WTC11 (cell line): ENCODE measurements at regions not wholly inside any gene's neighbourhood (a gene's known extent, or its start where the extent isn't known, plus 50 kb on each side); places are given as distances from the start of the nearest gene placed in this dataset.

ENCODE experiments used
- ATAC-seq: fragments of 200-7000 bp; cut with Tn5 transposase; 2 replicates; pipeline ENCODE4 v1.10.0; 2021; ENCODE audit warnings: mild to moderate bottlenecking, moderate library complexity
- CTCF ChIA-PET: fragments of 300-600 bp; sonication (Branson Sonifier 250); formaldehyde crosslinking; loops from one replicate; lab custom pipeline; 2021; ENCODE audit warnings: antibody characterized with exemption; lab: Charles Lee
- POLR2A ChIA-PET: fragments of 350-600 bp; sonication (Branson Sonifier 250); formaldehyde crosslinking; loops from one replicate; lab custom pipeline; 2021; ENCODE audit warnings: antibody characterized with exemption; lab: Charles Lee
- DNase-seq: peaks from one replicate; pipeline ENCODE4 v3.0.0; 2021; ENCODE audit warnings: low spot score
- H3K27ac Mint-ChIP-seq: 2 replicates; pipeline ENCODE4 v1.8.0; 2021; ENCODE audit warnings: mixed read lengths
- H3K27me3 Mint-ChIP-seq: 2 replicates; pipeline ENCODE4 v1.8.0; 2021; ENCODE audit warnings: low read depth, mild to moderate bottlenecking, moderate library complexity, mixed read lengths
- H3K36me3 Mint-ChIP-seq: 2 replicates; pipeline ENCODE4 v1.8.0; 2021; ENCODE audit warnings: mixed read lengths
- H3K4me1 Mint-ChIP-seq: 2 replicates; pipeline ENCODE4 v1.8.0; 2022; ENCODE audit warnings: mixed read lengths
- H3K4me3 Mint-ChIP-seq: 2 replicates; pipeline ENCODE4 v1.8.0; 2021; ENCODE audit warnings: mild to moderate bottlenecking, moderate library complexity, mixed read lengths
- H3K9me3 Mint-ChIP-seq: 2 replicates; pipeline ENCODE4 v1.8.0; 2021; ENCODE audit warnings: mixed read lengths
- E2F1 ChIP-seq: sonication (generic); formaldehyde crosslinking; IDR thresholded peaks from 2 replicates; pipeline ENCODE4 v1.8.0; 2022; ENCODE audit warnings: mild to moderate bottlenecking, missing genetic modification reagents
- FOXP4 ChIP-seq: sonication (generic); formaldehyde crosslinking; IDR thresholded peaks from 2 replicates; pipeline ENCODE4 v1.8.0; 2022; ENCODE audit warnings: mild to moderate bottlenecking, missing genetic modification reagents
- HMGXB4 ChIP-seq: sonication (generic); formaldehyde crosslinking; IDR thresholded peaks from 2 replicates; pipeline ENCODE4 v1.8.1; 2023; ENCODE audit warnings: mild to moderate bottlenecking, moderate library complexity, missing genetic modification reagents
- IRF1 ChIP-seq: sonication (generic); formaldehyde crosslinking; IDR thresholded peaks from 2 replicates; pipeline ENCODE4 v1.8.0; 2023; ENCODE audit warnings: missing genetic modification reagents
- IRF2 ChIP-seq: sonication (generic); formaldehyde crosslinking; IDR thresholded peaks from 2 replicates; pipeline ENCODE4 v1.8.0; 2022; ENCODE audit warnings: low read depth, missing genetic modification reagents, borderline replicate concordance
- NR2C2 ChIP-seq: sonication (generic); formaldehyde crosslinking; IDR thresholded peaks from 2 replicates; pipeline ENCODE4 v1.8.0; 2022; ENCODE audit warnings: mild to moderate bottlenecking, missing genetic modification reagents
- OVOL2 ChIP-seq: fragments of 250-450 bp; sonication (Bioruptor Pico); IDR thresholded peaks from 2 replicates; pipeline ENCODE4 v1.9.0; 2021; ENCODE audit warnings: mild to moderate bottlenecking, borderline replicate concordance
- PRDM15 ChIP-seq: sonication (generic); formaldehyde crosslinking; IDR thresholded peaks from 2 replicates; pipeline ENCODE4 v1.8.0; 2022; ENCODE audit warnings: missing genetic modification reagents
- USF2 ChIP-seq: sonication (generic); formaldehyde crosslinking; IDR thresholded peaks from 2 replicates; pipeline ENCODE4 v1.8.1; 2023; ENCODE audit warnings: mild to moderate bottlenecking, missing genetic modification reagents, moderate library complexity
- ZNF138 ChIP-seq: sonication (generic); formaldehyde crosslinking; conservative IDR thresholded peaks from 2 replicates; pipeline ENCODE4 v1.8.1; 2022; ENCODE audit warnings: mild to moderate bottlenecking, moderate library complexity, missing genetic modification reagents
- ZNF317 ChIP-seq: sonication (generic); formaldehyde crosslinking; IDR thresholded peaks from 2 replicates; pipeline ENCODE4 v1.8.1; 2023; ENCODE audit warnings: low read depth, mild to moderate bottlenecking, moderate library complexity, missing genetic modification reagents, borderline replicate concordance
- ZNF512 ChIP-seq: sonication (generic); formaldehyde crosslinking; IDR thresholded peaks from 2 replicates; pipeline ENCODE4 v1.8.1; 2022; ENCODE audit warnings: missing genetic modification reagents, borderline replicate concordance

GRCh38 chr5:174459832-174460448 lies 264.4 kb upstream of the MSX2 start:
- ChIA-PET CTCF (no interaction called here), POLR2A (no interaction called here)
- Mint-ChIP-seq H3K27me3 (no peaks in the 10 kb centered on the region), H3K4me1 (peaks cover 25% of the 10 kb centered on the region), H3K27ac (no peak overlapping the region), H3K36me3 (no peaks in the 10 kb centered on the region), H3K4me3 (no peak overlapping the region), H3K9me3 (peaks cover 3% of the 10 kb centered on the region; the same call in 1 of the 2 replicates)
- DNase-seq, result no peak
- ATAC-seq, result no peak
- TF ChIP-seq ZNF512 (no peak), ZNF317 (CRISPR knock-in tag) (no peak), HMGXB4 (CRISPR knock-in tag) (no peak), E2F1 (CRISPR knock-in tag) (no peak), PRDM15 (CRISPR knock-in tag) (no peak), FOXP4 (CRISPR knock-in tag) (no peak), IRF2 (CRISPR knock-in tag) (no peak), OVOL2 (CRISPR knock-in tag) (no peak)
- TF ChIP-seq, all 79 proteins: peak for 0

- Mint-ChIP-seq H3K4me1 (peaks cover 24% of the 10 kb centered on the region), H3K36me3 (peaks cover 2% of the 10 kb centered on the region; the same call in 1 of the 2 replicates), H3K4me3 (no peak overlapping the region), H3K9me3 (peaks cover 10% of the 10 kb centered on the region), H3K27ac (no peak overlapping the region), H3K27me3 (no peaks in the 10 kb centered on the region)
- DNase-seq, result no peak
- ATAC-seq, result no peak
- ChIA-PET POLR2A (no interaction called here), CTCF (no interaction called here)
- no peak for TF ChIP-seq FOXP4 (CRISPR knock-in tag)
- no peak for TF ChIP-seq IRF1 (CRISPR knock-in tag)
- TF ChIP-seq ZNF138 (CRISPR knock-in tag), result no peak
- TF ChIP-seq ZNF512, result no peak
- no peak for TF ChIP-seq NR2C2
- no peak for TF ChIP-seq USF2 (CRISPR knock-in tag)
Observed at GRCh38 chr5:174462129-174462528, 262.3 kb upstream of the MSX2 start.
